HTR-8/SVneo (cell line): ENCODE measurements at regions not wholly inside any gene's neighbourhood (a gene's known extent, or its start where the extent isn't known, plus 50 kb on each side); places are given as distances from the start of the nearest gene placed in this dataset.
"Not testable (repeated sequence)": the region's sequence is repeated elsewhere in the genome, so short reads cannot be mapped to it uniquely, and the experiment has no call there.

Source experiments
- DNase-seq: peaks from one replicate; pipeline ENCODE4 v3.0.0; 2011; ENCODE audit warnings: low spot score, mixed read lengths; ENCODE audit not compliant: insufficient read length
- FAIRE-seq: peaks from 2 replicates; lab custom pipeline; 2011; peaks lifted over from hg19 to GRCh38; lab: Jason Lieb, UNC

- no peak for FAIRE-seq
- no peak for DNase-seq
These were observed 169.4 kb downstream of the RTP5 start for GRCh38 chr2:242038928-242039341.

GRCh38 chr2:242040303-242040655, 170.8 kb downstream of the RTP5 start:
- DNase-seq: no peak
- FAIRE-seq: no peak

- FAIRE-seq (no peak), DNase-seq (no peak)
These were observed 171.2 kb downstream of the RTP5 start for GRCh38 chr2:242040681-242041080.

GRCh38 chr2:242041816-242042215, 172.3 kb downstream of the RTP5 start:
- DNase-seq (no peak), FAIRE-seq (no peak)

GRCh38 chr2:242043538-242044312, 174.2 kb downstream of the RTP5 start:
- FAIRE-seq (no peak), DNase-seq (no peak)

GRCh38 chr2:242044313-242044590, 174.7 kb downstream of the RTP5 start:
- FAIRE-seq: no peak
- no peak for DNase-seq

GRCh38 chr2:242045596-242046144, 176.1 kb downstream of the RTP5 start:
- not testable (repeated sequence) for FAIRE-seq, DNase-seq

GRCh38 chr2:242046206-242046826, 176.8 kb downstream of the RTP5 start:
- FAIRE-seq (no peak), DNase-seq (no peak)

- no peak for FAIRE-seq
These were observed 178.4 kb downstream of the RTP5 start for GRCh38 chr2:242047963-242048362.

GRCh38 chr2:242048479-242048878, 178.9 kb downstream of the RTP5 start:
- no peak for DNase-seq
- FAIRE-seq: no peak

More at GRCh38 chr2:242047963-242048362, 178.4 kb downstream of the RTP5 start:
- DNase-seq: no peak

- DNase-seq, FAIRE-seq: not testable (repeated sequence)
These were observed 180.0 kb downstream of the RTP5 start for GRCh38 chr2:242049492-242049891.

GRCh38 chr2:242051463-242051862, 181.9 kb downstream of the RTP5 start:
- FAIRE-seq (no peak), DNase-seq (no peak)

GRCh38 chr2:242052421-242052820, 182.9 kb downstream of the RTP5 start:
- DNase-seq (no peak), FAIRE-seq (no peak)

GRCh38 chr2:242053921-242054320, 184.4 kb downstream of the RTP5 start:
- FAIRE-seq: no peak
- no peak for DNase-seq

GRCh38 chr2:242054406-242054805, 184.9 kb downstream of the RTP5 start:
- DNase-seq (no peak), FAIRE-seq (no peak)

GRCh38 chr2:242054881-242055801, 185.6 kb downstream of the RTP5 start:
- FAIRE-seq: no peak

GRCh38 chr2:242056026-242056425, 186.5 kb downstream of the RTP5 start:
- FAIRE-seq (no peak), DNase-seq (no peak)

More at GRCh38 chr2:242054881-242055801, 185.6 kb downstream of the RTP5 start:
- DNase-seq: no peak

GRCh38 chr2:242056785-242057184, 187.3 kb downstream of the RTP5 start:
- no peak for FAIRE-seq

GRCh38 chr2:242057379-242058040, 188.0 kb downstream of the RTP5 start:
- no peak for FAIRE-seq
- no peak for DNase-seq

More at GRCh38 chr2:242056785-242057184, 187.3 kb downstream of the RTP5 start:
- no peak for DNase-seq

- no peak for FAIRE-seq
These were observed 188.7 kb downstream of the RTP5 start for GRCh38 chr2:242058116-242058680.

More at GRCh38 chr2:242058116-242058680, 188.7 kb downstream of the RTP5 start:
- DNase-seq: no peak
